NCI-H345 treated with DMSO at 0.1 percent for 48 hours (cell line): ENCODE measurements at regions not wholly inside any gene's neighbourhood (a gene's known extent, or its start where the extent isn't known, plus 50 kb on each side); places are given as distances from the start of the nearest gene placed in this dataset.
"Not testable (repeated sequence)": the region's sequence is repeated elsewhere in the genome, so short reads cannot be mapped to it uniquely, and the experiment has no call there.

Experiments used
- DNase-seq: peaks from one replicate; lab custom pipeline; 2025; ENCODE audit not compliant: unreplicated experiment; lab: John Stamatoyannopoulos, UW

- DNase-seq, result no peak
Observed at GRCh38 chrX:21207080-21207479, 167.1 kb upstream of the CNKSR2 start.

- DNase-seq, result not testable (repeated sequence)
Observed at GRCh38 chrX:21219208-21219607, 155.0 kb upstream of the CNKSR2 start.

GRCh38 chrX:21225643-21226042 lies 148.6 kb upstream of the CNKSR2 start:
- DNase-seq, result no peak

GRCh38 chrX:21228974-21229373 lies 145.2 kb upstream of the CNKSR2 start:
- not testable (repeated sequence) for DNase-seq

- no peak for DNase-seq
Observed at GRCh38 chrX:21255032-21255618, 119.1 kb upstream of the CNKSR2 start.

- DNase-seq, result no peak
Observed at GRCh38 chrX:21266949-21267348, 107.3 kb upstream of the CNKSR2 start.

GRCh38 chrX:21276736-21277433 lies 97.3 kb upstream of the CNKSR2 start:
- no peak for DNase-seq

- no peak for DNase-seq
Observed at GRCh38 chrX:21289232-21289631, 85.0 kb upstream of the CNKSR2 start.

GRCh38 chrX:21295246-21295820 lies 78.9 kb upstream of the CNKSR2 start:
- no peak for DNase-seq

- DNase-seq, result no peak
Observed at GRCh38 chrX:21305799-21306336, 68.3 kb upstream of the CNKSR2 start.

GRCh38 chrX:21319323-21319722 lies 54.9 kb upstream of the CNKSR2 start:
- DNase-seq, result no peak
